CD4-positive, alpha-beta T cell treated with Interleukin-4 for 1 hour (primary cell): ENCODE measurements at regions not wholly inside any gene's neighbourhood (a gene's known extent, or its start where the extent isn't known, plus 50 kb on each side); places are given as distances from the start of the nearest gene placed in this dataset.

Experiments
- DNase-seq, 2 donors: peaks; one replicate each; pipeline ENCODE4 v3.0.0-alpha.2; 2020 to 2022

GRCh38 chr7:86970986-86971385 is 88.5 kb downstream of the ELAPOR2 start:
- no peak for DNase-seq

GRCh38 chr7:86970547-86970946 is 88.9 kb downstream of the ELAPOR2 start:
- DNase-seq, result no peak

GRCh38 chr7:86969865-86970264 is 89.6 kb downstream of the ELAPOR2 start:
- no peak for DNase-seq

GRCh38 chr7:86968618-86969017 is 90.8 kb downstream of the ELAPOR2 start:
- DNase-seq, result no peak

GRCh38 chr7:86966916-86967315 is 92.5 kb downstream of the ELAPOR2 start:
- DNase-seq, result no peak

GRCh38 chr7:86965727-86966120 is 93.7 kb downstream of the ELAPOR2 start:
- DNase-seq, result no peak

GRCh38 chr7:86964973-86965726 is 94.3 kb downstream of the ELAPOR2 start:
- DNase-seq, result no peak

GRCh38 chr7:86963599-86964230 is 95.7 kb downstream of the ELAPOR2 start:
- no peak for DNase-seq

GRCh38 chr7:86962623-86963022 is 96.8 kb downstream of the ELAPOR2 start:
- no peak for DNase-seq

GRCh38 chr7:86961686-86962085 is 97.8 kb downstream of the ELAPOR2 start:
- no peak for DNase-seq

- DNase-seq, result no peak
Observed at GRCh38 chr7:86958380-86958779, 101.1 kb downstream of the ELAPOR2 start.

GRCh38 chr7:86956567-86956966 is 102.9 kb downstream of the ELAPOR2 start:
- DNase-seq, result no peak

- no peak for DNase-seq
Observed at GRCh38 chr7:86955895-86956503, 103.5 kb downstream of the ELAPOR2 start.

GRCh38 chr7:86954971-86955370 is 104.5 kb downstream of the ELAPOR2 start:
- DNase-seq, result no peak

- DNase-seq, result no peak
Observed at GRCh38 chr7:86953653-86954336, 105.7 kb downstream of the ELAPOR2 start.

GRCh38 chr7:86953219-86953618 is 106.2 kb downstream of the ELAPOR2 start:
- DNase-seq, result no peak

- no peak for DNase-seq
Observed at GRCh38 chr7:86951895-86952294, 107.6 kb downstream of the ELAPOR2 start.

GRCh38 chr7:86950944-86951343 is 108.5 kb downstream of the ELAPOR2 start:
- no peak for DNase-seq

GRCh38 chr7:86950360-86950759 is 109.1 kb downstream of the ELAPOR2 start:
- no peak for DNase-seq

- no peak for DNase-seq
Observed at GRCh38 chr7:86949779-86950260, 109.6 kb downstream of the ELAPOR2 start.

GRCh38 chr7:86949052-86949778 is 110.2 kb downstream of the ELAPOR2 start:
- DNase-seq, result no peak

GRCh38 chr7:86947929-86948328 is 111.5 kb downstream of the ELAPOR2 start:
- no peak for DNase-seq

GRCh38 chr7:86943447-86943846 is 116.0 kb downstream of the ELAPOR2 start:
- no peak for DNase-seq
